Fibroblast of villous mesenchyme (primary cell): ENCODE measurements at regions not wholly inside any gene's neighbourhood (a gene's known extent, or its start where the extent isn't known, plus 50 kb on each side); places are given as distances from the start of the nearest gene placed in this dataset.
"Not testable (repeated sequence)": the region's sequence is repeated elsewhere in the genome, so short reads cannot be mapped to it uniquely, and the experiment has no call there.

Experiments used
- DNase-seq: peaks from one replicate; pipeline ENCODE4 v3.0.0-alpha.2; 2010; ENCODE audit warnings: low read depth
- H3K4me3 ChIP-seq: 2 replicates; pipeline ENCODE4 v1.5.1; 2011; ENCODE audit warnings: low read depth, mild to moderate bottlenecking, low read length
- TF ChIP-seq, protein P1 (sequence below): IDR thresholded peaks from 2 replicates; pipeline ENCODE4 v1.5.1; 2012; ENCODE audit warnings: low read depth, mild to moderate bottlenecking, low read length; ENCODE audit not compliant: insufficient read depth

GRCh38 chr12:131425112-131426075 is 285.5 kb upstream of the SFSWAP start:
- no peak overlapping the region for H3K4me3 ChIP-seq
- DNase-seq: no peak
- TF ChIP-seq, protein P1, sequence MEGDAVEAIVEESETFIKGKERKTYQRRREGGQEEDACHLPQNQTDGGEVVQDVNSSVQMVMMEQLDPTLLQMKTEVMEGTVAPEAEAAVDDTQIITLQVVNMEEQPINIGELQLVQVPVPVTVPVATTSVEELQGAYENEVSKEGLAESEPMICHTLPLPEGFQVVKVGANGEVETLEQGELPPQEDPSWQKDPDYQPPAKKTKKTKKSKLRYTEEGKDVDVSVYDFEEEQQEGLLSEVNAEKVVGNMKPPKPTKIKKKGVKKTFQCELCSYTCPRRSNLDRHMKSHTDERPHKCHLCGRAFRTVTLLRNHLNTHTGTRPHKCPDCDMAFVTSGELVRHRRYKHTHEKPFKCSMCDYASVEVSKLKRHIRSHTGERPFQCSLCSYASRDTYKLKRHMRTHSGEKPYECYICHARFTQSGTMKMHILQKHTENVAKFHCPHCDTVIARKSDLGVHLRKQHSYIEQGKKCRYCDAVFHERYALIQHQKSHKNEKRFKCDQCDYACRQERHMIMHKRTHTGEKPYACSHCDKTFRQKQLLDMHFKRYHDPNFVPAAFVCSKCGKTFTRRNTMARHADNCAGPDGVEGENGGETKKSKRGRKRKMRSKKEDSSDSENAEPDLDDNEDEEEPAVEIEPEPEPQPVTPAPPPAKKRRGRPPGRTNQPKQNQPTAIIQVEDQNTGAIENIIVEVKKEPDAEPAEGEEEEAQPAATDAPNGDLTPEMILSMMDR: no peak

GRCh38 chr12:131428091-131428685 is 282.7 kb upstream of the SFSWAP start:
- TF ChIP-seq, protein P1: no peak
- no peak overlapping the region for H3K4me3 ChIP-seq
- no peak for DNase-seq

DNA sequence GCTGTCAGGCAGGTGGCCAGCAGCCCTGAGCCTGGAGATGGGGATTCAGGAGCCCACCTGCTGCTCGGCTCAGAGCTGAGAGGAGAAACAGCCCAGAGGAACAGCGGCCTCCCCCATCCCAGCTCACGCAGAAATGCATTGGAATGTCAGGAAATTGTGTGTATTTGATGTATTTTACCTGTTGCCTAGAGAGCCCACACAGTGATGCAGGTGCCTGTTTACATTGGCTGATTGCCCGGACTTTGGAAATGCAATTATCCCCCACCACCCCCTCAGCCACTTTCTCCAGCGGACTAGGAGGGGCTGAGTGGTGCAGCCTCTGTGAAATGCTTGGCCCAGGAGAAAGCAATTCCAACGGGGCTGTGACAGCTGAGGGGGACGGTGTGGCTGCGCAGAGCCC is 281.7 kb upstream of the SFSWAP start:
- DNase-seq, H3K4me3 ChIP-seq: not testable (repeated sequence)

GRCh38 chr12:131429697-131430096 is 281.2 kb upstream of the SFSWAP start:
- DNase-seq, H3K4me3 ChIP-seq: not testable (repeated sequence)

DNA sequence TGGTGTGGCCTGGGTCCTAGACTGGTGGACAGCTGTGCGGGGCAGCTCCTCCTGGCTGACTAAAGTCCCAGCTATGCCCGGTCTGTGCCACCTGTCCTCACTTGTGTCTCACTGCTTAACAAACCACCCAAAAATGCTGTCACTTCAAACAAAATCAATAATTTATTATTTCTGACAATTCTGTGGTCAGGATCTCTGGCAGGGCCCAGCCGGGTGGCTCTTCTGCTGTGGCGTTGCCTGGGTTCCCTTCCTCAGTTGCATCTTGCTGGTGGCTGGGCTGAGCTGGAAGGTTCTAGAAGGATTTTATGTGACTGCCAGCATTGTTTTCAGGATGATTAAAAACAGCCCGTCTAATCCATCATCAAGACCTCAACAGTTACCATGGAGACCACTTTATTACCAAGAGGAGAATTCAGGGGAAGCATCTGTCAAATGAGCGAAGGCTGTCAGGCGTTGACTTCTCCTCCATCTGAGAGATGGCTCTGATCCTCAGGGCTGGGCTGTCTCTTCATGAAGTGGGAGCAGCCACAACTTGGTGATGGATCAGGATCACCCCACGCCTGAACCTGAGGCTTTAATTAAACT is 280.6 kb upstream of the SFSWAP start:
- H3K4me3 ChIP-seq: no peak overlapping the region
- TF ChIP-seq, protein P1: no peak
- no peak for DNase-seq

GRCh38 chr12:131431126-131431655 is 279.7 kb upstream of the SFSWAP start:
- H3K4me3 ChIP-seq, DNase-seq: not testable (repeated sequence)

DNA sequence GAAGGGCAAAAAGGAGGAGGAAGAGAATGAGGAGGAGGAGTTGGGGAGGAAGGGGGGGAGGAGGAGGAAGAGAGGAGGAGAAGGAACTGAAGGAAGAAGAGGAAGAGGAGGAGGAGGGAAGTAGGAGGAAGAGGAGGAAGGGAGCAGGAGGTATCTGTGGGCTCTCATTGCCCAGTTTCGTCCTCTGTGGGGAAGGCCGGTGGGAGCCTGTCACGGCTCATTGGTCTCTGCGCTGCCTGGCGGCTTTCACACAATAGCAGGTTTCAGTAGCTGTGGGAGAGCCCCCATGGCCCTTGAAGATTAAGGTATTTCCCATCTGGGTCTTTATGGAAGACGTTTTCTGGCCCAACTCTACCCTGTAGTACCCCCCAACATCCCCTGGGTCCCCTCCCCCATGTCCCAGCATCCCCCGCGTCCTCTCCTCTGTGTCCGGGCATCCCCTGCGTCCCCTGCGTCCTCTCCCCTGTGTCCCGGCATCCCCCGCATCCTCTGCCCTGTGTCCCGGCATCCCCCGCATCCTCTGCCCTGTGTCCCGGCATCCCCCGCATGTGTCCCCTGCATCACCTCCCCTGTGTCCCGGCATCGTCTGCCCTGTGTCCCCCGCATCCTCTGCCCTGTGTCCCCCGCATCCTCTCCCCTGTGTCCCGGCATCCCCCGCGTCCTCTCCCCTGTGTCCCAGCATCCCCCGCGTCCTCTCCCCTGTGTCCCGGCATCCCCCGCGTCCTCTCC is 278.2 kb upstream of the SFSWAP start:
- no peak for DNase-seq
- H3K4me3 ChIP-seq: no peak overlapping the region
- TF ChIP-seq, protein P1: no peak
